ENCODE measurements at regions not wholly inside any gene's neighbourhood (a gene's known extent, or its start where the extent isn't known, plus 50 kb on each side); places are given as distances from the start of the nearest gene placed in this dataset.

- H3K4me1 ChIP-seq: no peaks in the 10 kb centered on the region
- H3K9me3 ChIP-seq (replicated peaks): no peaks in the 10 kb centered on the region
- H3K27me3 ChIP-seq (ENCODE audit: low read depth): peaks cover 66% of the 10 kb centered on the region
- DNase-seq: no peak
- no peak for TF ChIP-seq CTCF (IDR thresholded peaks at IDR 0.05; ENCODE audit: borderline replicate concordance)
- intact Hi-C loops (cut with micrococcal nuclease): no loop called here
- no peaks in the 10 kb centered on the region for H3K36me3 ChIP-seq
- no peak overlapping the region for H3K27ac ChIP-seq (replicated peaks)
- H3K4me3 ChIP-seq: no peak overlapping the region
Observed at GRCh38 chr1:4328402-4329071, 325.9 kb upstream of the AJAP1 start.

GRCh38 chr1:4330805-4331766 is 323.3 kb upstream of the AJAP1 start:
- H3K4me3 ChIP-seq: no peak overlapping the region
- intact Hi-C loops (cut with micrococcal nuclease): no loop called here

GRCh38 chr1:4331767-4332163 is 322.6 kb upstream of the AJAP1 start:
- intact Hi-C loops (cut with micrococcal nuclease): no loop called here
- Histone ChIP-seq H3K27me3 (ENCODE audit: low read depth) (peaks cover 50% of the 10 kb centered on the region), H3K36me3 (no peaks in the 10 kb centered on the region), H3K4me3 (no peak overlapping the region), H3K4me1 (no peaks in the 10 kb centered on the region), H3K9me3 (replicated peaks) (peaks cover 6% of the 10 kb centered on the region), H3K27ac (replicated peaks) (no peak overlapping the region)
- no peak for DNase-seq
- TF ChIP-seq CTCF (IDR thresholded peaks at IDR 0.05; ENCODE audit: borderline replicate concordance): no peak

More at GRCh38 chr1:4330805-4331766, 323.3 kb upstream of the AJAP1 start:
- TF ChIP-seq CTCF (IDR thresholded peaks at IDR 0.05; ENCODE audit: borderline replicate concordance): no peak
- Histone ChIP-seq H3K27ac (replicated peaks) (no peak overlapping the region), H3K36me3 (no peaks in the 10 kb centered on the region), H3K27me3 (ENCODE audit: low read depth) (peaks cover 57% of the 10 kb centered on the region), H3K9me3 (replicated peaks) (peaks cover 6% of the 10 kb centered on the region), H3K4me1 (no peaks in the 10 kb centered on the region)
- no peak for DNase-seq

GRCh38 chr1:4336507-4336906 is 317.9 kb upstream of the AJAP1 start:
- no peak for TF ChIP-seq CTCF (IDR thresholded peaks at IDR 0.05; ENCODE audit: borderline replicate concordance)

GRCh38 chr1:4341421-4341820 is 313.0 kb upstream of the AJAP1 start:
- no peaks in the 10 kb centered on the region for H3K9me3 ChIP-seq (replicated peaks)
- intact Hi-C loops (cut with micrococcal nuclease): no loop called here
- DNase-seq: no peak

More at GRCh38 chr1:4336507-4336906, 317.9 kb upstream of the AJAP1 start:
- Histone ChIP-seq H3K27me3 (ENCODE audit: low read depth) (peaks cover 15% of the 10 kb centered on the region), H3K4me3 (no peak overlapping the region), H3K27ac (replicated peaks) (no peak overlapping the region), H3K4me1 (no peaks in the 10 kb centered on the region), H3K9me3 (replicated peaks) (peaks cover 6% of the 10 kb centered on the region), H3K36me3 (no peaks in the 10 kb centered on the region)
- no peak for DNase-seq
- intact Hi-C loops (cut with micrococcal nuclease): no loop called here

More at GRCh38 chr1:4341421-4341820, 313.0 kb upstream of the AJAP1 start:
- TF ChIP-seq CTCF (IDR thresholded peaks at IDR 0.05; ENCODE audit: borderline replicate concordance): no peak
- Histone ChIP-seq H3K36me3 (no peaks in the 10 kb centered on the region), H3K4me1 (no peaks in the 10 kb centered on the region), H3K4me3 (no peak overlapping the region), H3K27me3 (ENCODE audit: low read depth) (peaks cover 3% of the 10 kb centered on the region), H3K27ac (replicated peaks) (no peak overlapping the region)

Measured in left ventricle myocardium inferior (tissue), 1 donor.